HG02642 (cell line): ENCODE measurements at regions not wholly inside any gene's neighbourhood (a gene's known extent, or its start where the extent isn't known, plus 50 kb on each side); places are given as distances from the start of the nearest gene placed in this dataset.

Experiments
- ATAC-seq: cut with Tn5 transposase; IDR thresholded peaks from one replicate; pipeline ENCODE4 v1.9.1; 2021; ENCODE audit warnings: mild to moderate bottlenecking; ENCODE audit not compliant: unreplicated experiment, poor library complexity

GRCh38 chr6:134720353-134721059 is 229.4 kb downstream of the ALDH8A1 start:
- ATAC-seq: no peak

- no peak for ATAC-seq
Measured at GRCh38 chr6:134719911-134720310, 230.0 kb downstream of the ALDH8A1 start.

GRCh38 chr6:134719286-134719685 is 230.6 kb downstream of the ALDH8A1 start:
- ATAC-seq: no peak

GRCh38 chr6:134714679-134715078 is 235.2 kb downstream of the ALDH8A1 start:
- no peak for ATAC-seq

- ATAC-seq: no peak
Measured at GRCh38 chr6:134714113-134714512, 235.8 kb downstream of the ALDH8A1 start.

- ATAC-seq: no peak
Measured at GRCh38 chr6:134712311-134712710, 237.6 kb downstream of the ALDH8A1 start.

- ATAC-seq: no peak
Measured at GRCh38 chr6:134708079-134708478, 241.8 kb downstream of the ALDH8A1 start.

GRCh38 chr6:134707342-134708031 is 242.4 kb downstream of the ALDH8A1 start:
- ATAC-seq: no peak

- ATAC-seq: no peak
Measured at GRCh38 chr6:134706806-134707205, 243.1 kb downstream of the ALDH8A1 start.

- ATAC-seq: no peak
Measured at GRCh38 chr6:134706153-134706552, 243.7 kb downstream of the ALDH8A1 start.

- no peak for ATAC-seq
Measured at GRCh38 chr6:134703206-134703605, 246.7 kb downstream of the ALDH8A1 start.

- no peak for ATAC-seq
Measured at GRCh38 chr6:134702279-134702678, 247.6 kb downstream of the ALDH8A1 start.

GRCh38 chr6:134701301-134701700 is 248.6 kb downstream of the ALDH8A1 start:
- ATAC-seq: no peak

GRCh38 chr6:134698228-134698627 is 251.7 kb downstream of the ALDH8A1 start:
- no peak for ATAC-seq

- no peak for ATAC-seq
Measured at GRCh38 chr6:134692008-134692407, 257.9 kb downstream of the ALDH8A1 start.

- no peak for ATAC-seq
Measured at GRCh38 chr6:134691180-134691579, 258.7 kb downstream of the ALDH8A1 start.

GRCh38 chr6:134690048-134690447 is 259.9 kb downstream of the ALDH8A1 start:
- no peak for ATAC-seq

- ATAC-seq: no peak
Measured at GRCh38 chr6:134689641-134690040, 260.3 kb downstream of the ALDH8A1 start.

- no peak for ATAC-seq
Measured at GRCh38 chr6:134689177-134689576, 260.7 kb downstream of the ALDH8A1 start.

GRCh38 chr6:134686071-134686470 is 263.8 kb downstream of the ALDH8A1 start:
- ATAC-seq: no peak

- no peak for ATAC-seq
Measured at GRCh38 chr6:134684423-134684795, 265.5 kb downstream of the ALDH8A1 start.
